ENCODE measurements at regions not wholly inside any gene's neighbourhood (a gene's known extent, or its start where the extent isn't known, plus 50 kb on each side); places are given as distances from the start of the nearest gene placed in this dataset.

DNA sequence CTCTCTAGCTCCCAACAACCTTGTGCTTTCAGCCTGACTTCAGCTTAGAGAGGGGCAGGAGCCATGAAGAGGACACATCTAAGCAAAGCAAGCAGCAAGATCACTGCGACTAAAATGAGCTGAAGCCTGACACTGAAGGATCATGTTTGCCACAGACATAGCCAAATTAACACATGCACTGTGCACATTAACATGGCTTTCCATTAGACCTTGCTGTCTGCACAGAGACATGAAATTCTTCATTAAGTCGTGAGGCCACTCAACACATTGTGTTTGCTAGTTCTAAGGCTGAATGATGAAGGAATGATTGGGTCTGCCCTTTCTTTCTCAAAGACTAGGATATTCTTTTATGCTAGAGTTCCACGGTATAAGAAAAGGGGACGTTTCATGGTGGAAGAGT, 558.3 kb upstream of the PSMD7 start:
- no peak for DNase-seq

DNA sequence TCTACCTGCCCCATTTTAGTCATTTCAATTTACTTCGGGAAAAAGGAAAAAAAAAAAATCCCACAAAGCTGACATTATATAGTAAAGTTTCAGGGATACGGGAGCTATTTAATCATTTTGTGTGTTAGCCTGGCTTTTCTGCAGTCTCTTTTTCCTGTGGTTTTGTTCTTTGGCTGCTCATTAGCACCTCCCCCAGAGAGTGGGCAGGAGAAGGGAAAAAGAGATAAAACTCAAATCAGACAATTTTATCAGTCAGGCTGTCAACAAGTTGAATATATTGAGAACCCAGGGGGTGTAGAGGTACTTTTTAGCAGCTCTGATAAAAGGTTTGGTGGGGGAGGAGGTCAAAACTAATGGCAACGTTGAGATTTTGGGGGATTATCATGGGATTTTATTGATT, 559.0 kb upstream of the PSMD7 start:
- no peak for DNase-seq

DNA sequence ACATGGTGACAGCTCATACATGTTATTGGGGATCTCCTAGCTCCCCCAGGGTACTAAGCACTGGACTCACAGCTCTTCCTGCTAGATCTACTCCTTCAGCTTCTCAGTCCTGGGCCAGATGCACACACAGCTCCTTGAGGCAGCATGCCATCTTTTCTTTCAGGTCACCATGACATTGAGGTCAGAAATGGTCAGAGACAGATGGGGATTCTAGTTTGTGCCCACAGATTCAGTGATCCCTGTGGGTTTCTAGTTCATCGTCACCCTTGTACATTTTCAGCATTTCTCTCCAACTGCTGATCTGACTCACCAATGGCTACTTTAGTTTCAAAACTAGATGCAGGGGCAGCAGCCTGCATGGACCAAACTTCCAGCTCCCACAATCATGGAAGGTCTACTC, 560.7 kb upstream of the PSMD7 start:
- DNase-seq: no peak

DNA sequence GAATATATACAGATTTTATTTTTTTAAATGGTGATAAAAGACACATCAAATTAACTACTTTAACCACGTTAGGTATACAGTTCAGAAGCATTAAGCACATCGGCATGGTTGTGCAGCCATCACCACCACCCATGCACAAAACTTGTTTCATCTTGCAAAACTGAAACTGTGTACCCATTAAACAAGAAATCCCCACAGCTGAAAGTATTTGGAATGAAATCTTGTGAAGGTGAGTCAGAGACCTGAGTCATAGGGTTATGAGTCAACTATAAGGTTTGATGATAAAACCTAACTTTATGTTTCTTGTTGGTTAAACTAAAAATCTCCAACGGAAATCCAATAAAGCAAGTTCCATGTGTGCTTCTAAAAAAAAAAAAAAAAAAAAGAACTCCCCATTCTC, 561.6 kb upstream of the PSMD7 start:
- peak; percentile 54 for DNase-seq

DNA sequence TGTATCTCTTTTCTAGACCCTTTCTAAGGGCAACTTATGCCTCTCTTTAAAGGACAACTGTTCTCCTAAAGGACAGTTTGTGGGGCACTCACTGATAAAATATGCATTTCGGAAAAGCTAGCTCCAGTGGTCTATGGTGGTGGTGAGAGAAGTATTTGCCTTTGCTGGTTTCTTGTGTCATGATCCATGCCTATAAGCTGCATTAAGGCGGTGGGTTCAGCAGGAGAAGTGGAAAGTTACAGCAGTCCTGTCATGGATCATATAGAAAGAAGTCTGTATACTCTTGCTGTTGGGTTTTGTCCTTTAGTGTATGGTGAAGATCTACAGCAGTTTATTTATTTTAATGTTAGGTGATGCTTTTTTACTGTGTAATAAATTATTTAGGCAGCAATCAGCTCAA, 563.9 kb upstream of the PSMD7 start:
- no peak for DNase-seq

DNA sequence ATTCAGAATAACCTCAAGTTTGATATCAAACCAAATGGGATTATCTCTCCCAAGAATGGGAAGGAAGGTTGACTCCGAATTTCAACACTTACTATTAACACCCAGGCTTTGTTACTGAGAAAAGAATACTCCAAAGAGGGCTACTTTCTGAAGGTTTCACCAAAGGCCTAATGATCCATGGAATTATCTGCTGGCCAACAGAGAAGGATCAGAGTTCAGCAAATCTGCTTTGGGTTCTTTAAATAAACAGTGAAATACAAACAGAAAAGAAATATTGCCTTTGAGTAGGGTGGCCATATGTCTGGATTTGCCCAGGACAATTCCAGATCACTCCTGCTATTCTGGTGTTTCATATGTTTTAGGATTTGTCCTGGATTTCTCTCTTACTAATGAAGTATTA, 564.5 kb upstream of the PSMD7 start:
- no peak for DNase-seq

DNA sequence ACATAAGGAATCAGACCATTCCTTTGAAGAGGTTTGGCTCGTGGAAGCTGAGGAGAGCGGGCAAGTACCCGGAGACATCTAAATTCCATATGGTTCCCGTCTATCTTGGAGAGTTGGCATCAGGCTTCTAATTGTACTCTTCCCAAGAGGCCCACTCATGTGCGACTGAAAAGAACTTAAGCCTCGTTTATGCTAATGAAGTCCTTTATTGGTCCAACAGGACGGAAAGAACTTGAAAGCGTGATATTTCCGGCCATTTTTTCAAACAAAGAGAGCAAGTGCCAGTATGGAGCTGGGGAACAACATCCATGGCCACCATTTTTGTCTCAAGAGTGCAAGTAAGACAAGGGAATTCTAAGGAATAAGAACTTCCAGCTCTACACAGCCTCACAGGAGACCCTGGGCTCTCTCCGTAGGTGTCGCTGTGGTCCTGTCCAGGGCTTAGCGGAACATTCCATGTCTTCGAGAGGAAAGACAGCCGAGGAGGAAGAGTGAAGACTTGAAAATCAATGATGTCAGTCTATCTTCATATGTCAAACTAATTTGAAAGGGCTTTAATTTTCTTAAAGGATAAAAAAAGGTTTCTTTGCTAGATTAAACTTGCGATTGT, 566.0 kb upstream of the PSMD7 start:
- DNase-seq: no peak

DNA sequence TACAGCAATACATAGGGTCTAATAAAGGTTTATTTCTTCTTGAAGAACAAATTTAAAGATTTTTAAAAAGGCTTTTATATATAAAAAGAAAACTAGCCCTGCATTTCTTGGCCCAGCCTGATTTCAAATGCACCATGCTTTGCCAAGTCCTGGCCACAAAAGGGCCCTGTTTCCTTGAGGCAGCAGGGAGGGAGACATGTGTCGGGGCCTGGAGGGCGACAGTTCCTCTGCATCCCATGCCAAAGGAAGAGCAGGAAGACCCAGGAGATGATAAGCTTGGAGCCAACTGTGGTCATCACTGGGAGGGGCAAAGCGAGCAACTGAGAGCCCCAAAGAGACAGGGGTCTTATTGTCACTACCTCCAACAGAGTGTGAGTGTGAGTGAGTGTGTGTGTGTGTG, 571.5 kb upstream of the PSMD7 start:
- no peak for DNase-seq

DNA sequence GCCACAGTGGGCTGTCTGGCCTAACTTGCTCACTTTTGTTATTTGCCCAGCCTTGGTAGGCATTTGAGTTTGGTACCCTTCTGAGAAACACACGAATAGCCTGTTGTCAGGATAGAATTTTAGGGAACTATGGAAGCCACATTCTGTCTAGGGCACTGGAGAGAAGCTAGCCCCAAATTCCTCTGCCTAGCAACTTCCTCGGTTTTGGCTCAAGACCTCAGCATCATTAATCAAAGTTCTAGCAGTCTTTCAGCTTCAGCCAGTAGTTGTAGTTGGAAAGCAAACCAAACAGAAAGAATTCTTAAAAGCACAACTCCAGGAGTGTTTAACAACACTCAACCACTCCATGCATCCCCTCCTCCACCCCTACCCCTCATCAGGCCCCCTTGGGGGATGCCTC, 572.1 kb upstream of the PSMD7 start:
- no peak for DNase-seq

DNA sequence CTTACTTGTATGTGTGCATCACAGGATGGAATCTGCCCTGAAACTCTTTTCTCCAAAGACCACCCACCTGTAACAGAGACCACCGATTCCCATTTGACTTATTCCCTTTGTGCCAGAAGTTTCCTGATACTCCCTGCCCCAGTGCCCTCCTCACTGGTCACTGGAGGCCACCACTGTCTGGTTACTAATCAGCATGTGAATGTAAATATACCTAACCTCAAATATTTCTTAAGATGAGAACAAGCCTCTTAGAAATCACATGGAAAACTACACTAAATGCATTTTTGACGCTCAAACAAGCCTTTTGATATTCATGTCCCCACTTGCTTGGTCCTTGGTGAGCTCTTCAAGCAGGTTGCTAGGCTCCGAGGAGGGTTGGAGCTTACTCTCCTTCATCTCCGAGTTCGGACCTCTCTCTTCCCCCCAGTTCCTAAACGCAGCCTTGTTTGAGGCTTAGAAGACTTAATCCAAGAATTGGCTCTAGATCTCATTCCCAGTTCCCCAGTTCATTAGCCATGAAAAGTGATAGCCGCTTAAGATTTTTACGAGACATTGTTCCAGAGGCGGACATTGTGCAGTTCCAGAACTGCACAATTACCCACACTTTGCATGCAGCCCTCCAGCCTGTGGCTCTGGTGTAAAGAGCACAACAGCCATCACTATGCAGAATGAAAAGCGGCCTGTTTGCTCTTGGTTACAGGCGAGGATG, 579.2 kb upstream of the PSMD7 start:
- DNase-seq: no peak

DNA sequence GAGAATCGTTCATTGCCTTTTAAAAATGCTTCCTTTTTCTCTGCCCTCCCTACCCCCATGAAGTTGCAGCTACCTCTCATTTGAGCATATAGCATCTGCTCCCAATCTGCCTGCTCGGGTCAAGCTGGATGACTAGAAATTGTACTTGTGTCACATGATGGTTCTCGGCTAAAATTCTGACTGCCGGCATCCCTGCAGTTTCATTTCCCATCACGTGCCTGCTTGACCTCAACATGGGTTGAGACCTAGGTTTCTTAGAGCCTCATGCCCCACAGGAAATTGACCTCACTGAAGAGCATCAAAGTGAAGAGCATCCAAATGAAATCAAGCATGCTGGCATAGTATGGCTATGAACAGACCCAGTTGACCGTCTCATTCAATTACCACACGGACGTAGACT, 581.6 kb upstream of the PSMD7 start:
- DNase-seq: no peak

DNA sequence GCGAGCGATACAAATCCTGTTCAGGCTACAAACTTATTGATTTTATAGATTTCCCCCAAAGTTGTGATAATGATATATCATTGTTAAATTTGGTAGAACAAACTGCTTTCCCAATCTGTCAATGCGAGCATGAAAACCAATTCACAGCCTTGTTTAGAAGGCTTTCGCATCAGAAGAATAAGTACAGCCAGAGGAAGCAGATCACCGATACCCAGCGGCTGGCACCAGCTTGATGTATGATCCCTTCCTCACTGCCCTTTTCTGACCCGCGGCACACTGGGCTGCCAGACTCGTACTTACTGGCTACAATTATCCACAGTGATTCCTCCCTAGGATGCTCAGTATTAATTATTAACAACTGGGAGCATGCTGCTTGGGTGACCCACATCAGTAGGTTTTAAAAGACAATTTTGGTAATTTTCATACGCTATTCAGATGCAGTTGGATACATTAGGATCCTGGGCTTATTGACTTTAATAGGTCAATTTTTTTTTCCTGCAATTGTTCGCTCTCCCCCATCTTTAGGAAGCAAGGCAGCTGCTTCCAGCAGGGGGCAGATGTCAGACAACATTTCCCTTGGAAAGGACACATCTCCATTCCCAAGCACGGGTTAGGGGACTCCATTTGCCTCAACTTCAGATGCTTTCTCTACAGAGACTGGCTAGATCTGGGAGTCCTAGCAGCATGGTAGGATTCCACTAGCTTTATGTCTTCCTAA, 582.7 kb upstream of the PSMD7 start:
- no peak for DNase-seq

DNA sequence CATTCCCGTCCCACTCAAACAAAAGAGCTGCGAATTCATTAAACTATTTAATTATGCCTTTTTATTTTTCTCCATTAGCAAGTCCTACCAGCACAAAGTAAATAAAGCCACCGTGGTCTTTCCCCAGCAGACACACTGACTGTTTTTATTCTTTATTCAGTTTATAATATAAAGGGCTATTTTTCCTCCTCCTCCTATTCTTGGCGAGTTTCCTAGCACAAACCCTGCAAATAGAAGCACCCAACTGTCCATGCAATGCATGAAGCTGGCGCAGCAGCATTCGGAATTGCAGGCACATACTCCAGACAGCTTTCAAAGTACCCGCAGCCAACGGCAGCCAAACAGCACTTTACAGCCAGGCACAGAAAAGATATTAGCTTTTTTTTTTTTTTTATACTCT, 583.4 kb upstream of the PSMD7 start:
- no peak for DNase-seq

DNA sequence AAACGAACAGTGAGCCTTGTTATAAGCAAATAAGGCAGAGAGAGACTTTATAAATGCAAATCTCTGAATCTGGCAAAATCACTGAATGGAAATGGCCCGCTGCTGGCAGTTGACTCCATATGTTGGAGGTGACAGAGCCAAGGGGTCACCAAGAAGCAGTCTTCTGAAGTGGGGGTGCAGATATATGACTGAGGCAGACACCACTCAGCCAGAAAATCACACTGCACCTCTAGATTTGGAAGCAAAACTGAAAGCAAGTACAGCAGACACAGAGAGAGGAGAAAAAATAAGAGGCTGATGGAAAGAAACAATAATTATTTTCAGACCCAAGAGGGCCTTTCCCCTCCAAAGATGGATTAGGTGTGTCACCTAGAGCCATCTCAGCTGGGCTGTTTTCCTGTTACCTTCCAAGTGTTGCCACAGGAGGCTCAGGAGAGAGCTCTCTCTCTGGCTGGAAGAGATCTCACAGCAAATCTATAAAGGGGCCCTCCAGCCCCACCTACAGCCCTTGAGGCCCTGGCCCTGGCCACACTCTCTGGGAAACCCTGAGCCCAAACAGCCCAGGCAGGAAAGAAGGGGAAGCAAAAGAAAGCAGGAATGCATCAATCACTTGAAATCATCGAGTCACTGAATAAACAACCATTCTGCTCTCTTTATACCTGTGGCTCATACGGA, 585.1 kb upstream of the PSMD7 start:
- no peak for DNase-seq

DNA sequence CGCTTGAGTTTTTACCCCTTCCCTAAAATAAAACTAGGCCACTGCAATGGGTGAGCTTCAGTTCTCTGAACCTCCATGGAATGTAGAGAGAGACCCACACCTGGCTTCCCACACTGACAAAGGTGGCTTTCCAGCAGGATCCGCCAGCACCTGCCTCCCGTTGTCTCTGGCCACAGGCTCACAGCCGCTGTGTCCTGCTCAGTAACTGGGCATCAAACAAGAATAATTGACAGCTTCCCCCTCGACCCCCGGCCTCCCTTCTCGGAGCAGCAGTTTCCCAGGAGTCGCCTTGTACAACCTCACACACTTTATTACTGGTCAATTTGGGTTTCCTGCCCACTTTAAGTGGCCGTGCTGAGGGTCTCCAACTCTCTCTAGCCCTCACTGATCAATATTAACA, 586.1 kb upstream of the PSMD7 start:
- no peak for DNase-seq

DNA sequence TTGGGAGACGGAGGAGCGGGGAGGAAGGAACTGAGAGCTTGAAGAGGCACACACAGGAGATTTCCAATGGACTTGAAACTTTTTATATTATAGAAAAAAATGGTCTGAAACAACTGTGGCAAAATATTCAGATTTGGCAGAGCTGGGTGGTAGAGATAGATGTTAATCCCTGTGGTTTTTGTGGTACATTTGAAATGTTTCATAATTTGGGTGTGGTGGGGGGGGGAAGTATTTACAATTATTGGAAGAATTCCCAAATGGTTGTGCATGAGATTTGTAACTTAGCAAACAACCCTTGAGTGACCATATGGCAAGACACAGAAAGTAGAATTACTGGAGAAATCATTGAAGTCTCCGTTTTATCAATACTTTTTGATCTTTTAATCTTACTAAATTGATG, 588.8 kb upstream of the PSMD7 start:
- DNase-seq: no peak

DNA sequence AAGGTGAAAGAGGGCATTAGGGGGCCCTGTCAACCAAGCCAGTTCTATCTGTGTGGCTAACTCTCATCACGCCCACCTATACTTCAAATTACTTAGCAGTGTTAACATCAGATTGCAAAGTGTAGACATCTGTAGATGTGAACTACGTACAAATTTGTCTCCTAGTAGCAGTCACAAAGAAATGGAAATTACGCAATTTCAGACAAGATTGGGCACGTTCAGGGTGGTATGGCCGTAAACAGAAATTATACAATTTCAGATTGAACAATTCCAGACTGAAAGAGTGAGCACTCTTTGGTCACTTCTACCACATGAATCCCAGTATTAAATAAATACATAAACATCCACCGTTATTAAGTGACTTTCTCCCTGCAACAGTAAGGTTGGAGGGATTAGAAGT, 592.7 kb upstream of the PSMD7 start:
- no peak for DNase-seq

DNA sequence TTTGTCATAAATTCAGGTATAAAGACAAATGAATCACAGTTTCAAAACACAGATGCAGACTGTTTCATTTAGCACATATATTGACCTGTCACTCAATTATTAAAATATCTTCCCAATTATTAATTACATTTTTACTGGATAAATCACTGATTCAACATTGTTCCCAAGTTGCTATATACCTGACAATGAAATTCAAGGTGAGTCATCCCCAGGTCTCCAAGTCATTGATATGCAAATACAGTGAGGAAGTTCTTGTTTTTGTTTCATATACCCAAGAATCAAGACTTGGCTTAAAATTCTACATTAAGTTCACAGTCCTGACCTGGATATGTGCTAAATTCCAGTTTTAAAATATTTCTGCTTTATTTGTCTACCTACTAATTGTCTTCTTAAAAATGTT, 599.3 kb upstream of the PSMD7 start:
- no peak for DNase-seq

DNA sequence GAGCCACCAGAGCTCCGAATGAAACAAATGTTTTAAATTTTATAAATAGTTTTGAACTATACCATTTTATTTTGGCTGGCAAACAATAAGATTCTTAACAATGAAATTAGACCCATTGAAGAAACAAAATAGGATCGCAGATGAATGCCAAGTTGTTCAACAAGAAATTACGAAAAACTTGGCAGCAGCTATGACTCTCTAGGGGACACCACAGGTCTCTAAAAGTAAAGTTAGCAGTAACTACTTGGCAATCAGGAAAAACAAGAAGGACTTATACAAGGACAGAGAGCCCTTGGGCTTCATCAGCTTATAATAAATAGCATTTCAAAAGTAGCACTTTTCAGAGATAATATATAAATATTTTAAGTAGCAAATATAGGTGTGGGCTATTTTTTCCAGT, 603.8 kb upstream of the PSMD7 start:
- no peak for DNase-seq

DNA sequence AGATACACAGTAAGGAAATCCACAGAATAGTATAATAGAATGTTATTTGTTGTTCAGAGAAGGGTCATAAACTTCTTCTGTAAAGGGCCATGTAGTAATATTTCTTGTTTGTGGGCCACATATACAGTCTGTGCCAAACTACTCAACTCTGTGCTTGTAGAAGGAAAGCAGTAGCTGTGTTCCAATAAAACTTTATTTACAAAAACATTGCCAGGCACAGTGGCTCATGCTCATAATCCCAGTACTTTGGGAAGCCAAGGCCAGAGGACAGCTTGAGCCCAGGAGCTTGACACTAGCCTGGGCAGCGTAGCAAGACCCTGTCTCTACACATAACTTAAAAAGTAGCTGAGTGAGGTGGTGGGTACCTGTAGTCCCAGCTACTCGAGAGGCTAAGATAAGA, 612.8 kb upstream of the PSMD7 start:
- DNase-seq: no peak

DNA sequence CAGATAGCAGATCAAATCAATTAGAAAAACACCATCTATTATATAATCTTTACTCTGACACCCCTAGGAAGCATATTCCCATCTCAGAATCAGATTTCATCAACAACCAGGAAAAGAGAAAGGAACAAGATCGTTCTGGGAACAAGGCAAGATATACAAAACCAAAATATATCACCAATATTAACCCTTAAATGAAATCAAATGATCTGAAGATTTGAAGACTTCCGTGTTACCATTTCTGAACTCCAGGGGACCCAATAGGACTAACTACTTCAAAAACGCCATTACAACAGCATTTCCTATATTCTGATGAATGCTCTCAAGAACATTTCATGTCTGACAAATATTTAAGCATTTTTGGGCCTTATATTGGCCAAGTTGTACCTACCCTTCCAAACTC, 624.2 kb upstream of the ZFHX3 start:
- DNase-seq: no peak

DNA sequence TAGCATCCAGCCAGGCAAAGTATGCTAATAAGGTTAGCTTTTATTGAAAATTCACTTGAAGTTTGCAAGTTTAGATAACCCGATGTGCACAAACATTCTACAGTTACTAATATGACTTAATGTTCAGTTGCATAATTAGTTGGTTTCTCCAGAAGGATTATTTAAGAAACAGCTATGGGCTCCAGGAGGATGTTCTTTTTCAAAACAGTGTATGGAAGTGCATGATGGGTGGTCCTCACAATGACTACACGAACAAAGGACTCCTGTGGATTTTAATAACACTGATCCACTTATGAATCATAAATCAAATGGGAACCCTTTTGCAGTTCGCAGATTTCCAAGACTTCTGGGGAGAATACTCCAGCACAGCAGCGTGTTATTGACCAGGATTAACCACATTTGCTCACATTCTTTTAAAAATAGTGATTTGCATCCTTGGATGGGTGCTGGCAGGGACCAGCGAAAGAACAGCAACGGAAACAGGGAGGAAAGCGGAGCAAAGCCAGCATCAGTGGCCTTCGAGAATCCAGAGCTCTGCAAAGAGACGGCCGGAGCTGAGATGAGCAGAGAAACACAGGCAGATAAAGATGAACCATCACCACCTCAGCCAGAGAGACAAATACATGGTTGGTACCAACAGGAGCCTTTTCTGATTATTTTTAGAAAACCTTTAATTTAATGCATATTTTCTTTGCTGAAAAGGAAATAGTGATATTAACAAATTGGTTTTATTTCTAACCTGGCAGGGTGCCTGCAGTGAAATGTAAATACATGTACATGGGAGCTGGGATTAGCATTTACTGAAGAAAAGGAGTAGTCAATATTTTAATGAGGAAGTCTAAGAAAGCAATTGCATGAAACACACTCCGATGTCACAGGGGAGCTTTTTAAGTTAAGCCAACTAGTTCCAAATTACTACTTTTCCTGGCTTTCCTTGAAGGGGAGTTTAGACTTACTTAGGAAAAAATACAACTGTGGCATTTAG, 623.2 kb upstream of the ZFHX3 start:
- no peak for DNase-seq

Measured in activated CD4-positive, alpha-beta T cell treated with anti-CD3 and anti-CD28 coated beads, Interleukin-2, amount 50 U/mL, for 16 hours (primary cell).